GM19455 (cell line): ENCODE measurements at regions not wholly inside any gene's neighbourhood (a gene's known extent, or its start where the extent isn't known, plus 50 kb on each side); places are given as distances from the start of the nearest gene placed in this dataset.

Source experiments
- ATAC-seq: cut with Tn5 transposase; IDR thresholded peaks from one replicate; pipeline ENCODE4 v1.9.1; 2021; ENCODE audit not compliant: unreplicated experiment

DNA sequence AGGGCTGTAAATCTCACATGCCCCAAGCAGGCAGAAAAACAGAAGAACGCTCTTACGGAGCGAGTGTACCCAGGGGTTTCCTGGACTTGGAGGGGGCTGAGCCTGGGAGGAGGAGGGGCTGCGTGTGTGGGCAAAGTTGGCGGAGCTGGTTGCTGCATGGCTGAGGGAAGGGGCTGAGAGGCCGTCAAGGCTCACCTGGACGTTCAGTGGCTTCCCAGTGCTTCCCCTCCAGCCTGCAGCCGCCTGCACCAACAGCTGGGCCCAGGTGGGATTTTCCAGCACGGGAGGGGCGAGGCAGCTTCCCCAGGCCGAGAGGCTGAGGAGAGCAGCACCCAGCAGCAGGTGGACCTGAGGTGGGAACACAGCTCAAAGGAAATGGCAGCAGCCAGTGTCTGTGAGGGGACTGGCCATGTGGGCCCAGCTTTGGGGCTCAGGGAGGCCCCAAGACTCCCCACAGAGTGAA is 70.6 kb upstream of the CTDP1 start:
- ATAC-seq, result no peak

DNA sequence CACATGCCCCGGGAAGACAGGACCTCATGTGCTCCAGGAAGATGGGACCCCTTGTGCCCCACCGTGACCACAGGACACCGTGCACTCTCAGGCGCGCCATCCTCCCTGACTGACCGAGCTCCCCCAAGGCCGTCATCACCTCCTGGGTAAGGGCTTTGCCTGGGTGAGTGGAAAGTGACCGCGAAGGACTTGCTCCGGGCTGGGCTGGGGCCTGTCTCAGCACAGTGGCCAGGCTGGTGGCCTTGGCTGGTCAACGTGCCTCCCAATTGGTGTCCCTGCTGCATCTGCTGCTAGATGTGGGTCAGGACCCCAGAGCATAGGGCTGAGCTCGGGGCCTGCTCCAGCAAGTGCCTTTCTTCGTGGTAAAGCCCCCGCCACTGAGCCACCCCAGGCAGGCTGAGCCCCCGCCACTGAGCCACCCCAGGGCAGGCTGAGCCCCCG is 69.7 kb upstream of the CTDP1 start:
- no peak for ATAC-seq

DNA sequence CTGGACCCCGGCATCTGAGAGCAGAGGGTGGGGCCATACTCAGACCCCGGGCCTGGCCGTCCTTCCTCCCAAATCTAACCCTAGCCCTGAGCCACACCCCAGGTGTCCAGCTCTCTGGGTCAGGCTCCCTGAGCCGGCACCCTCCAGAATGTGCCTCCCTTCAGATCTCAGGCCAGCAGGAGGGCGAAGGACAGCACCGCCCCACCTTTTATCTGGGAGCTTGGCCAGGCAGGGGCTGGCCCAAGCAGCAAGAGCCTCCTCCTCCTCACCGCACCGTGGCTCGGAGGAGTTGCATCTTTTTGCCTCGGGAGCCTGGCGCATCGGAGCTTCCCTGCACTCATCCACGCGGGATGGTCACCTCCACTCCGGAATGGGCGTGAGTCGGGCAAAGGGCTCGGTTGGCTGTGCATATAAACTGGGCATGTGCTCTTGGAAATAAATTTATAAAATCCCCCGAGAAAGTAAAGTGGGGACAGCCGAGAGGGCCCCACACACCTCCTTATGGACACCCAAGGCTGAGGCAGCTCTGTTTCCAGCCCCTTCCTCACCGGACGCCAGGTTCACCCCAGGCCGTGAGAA is 69.1 kb upstream of the CTDP1 start:
- no peak for ATAC-seq

DNA sequence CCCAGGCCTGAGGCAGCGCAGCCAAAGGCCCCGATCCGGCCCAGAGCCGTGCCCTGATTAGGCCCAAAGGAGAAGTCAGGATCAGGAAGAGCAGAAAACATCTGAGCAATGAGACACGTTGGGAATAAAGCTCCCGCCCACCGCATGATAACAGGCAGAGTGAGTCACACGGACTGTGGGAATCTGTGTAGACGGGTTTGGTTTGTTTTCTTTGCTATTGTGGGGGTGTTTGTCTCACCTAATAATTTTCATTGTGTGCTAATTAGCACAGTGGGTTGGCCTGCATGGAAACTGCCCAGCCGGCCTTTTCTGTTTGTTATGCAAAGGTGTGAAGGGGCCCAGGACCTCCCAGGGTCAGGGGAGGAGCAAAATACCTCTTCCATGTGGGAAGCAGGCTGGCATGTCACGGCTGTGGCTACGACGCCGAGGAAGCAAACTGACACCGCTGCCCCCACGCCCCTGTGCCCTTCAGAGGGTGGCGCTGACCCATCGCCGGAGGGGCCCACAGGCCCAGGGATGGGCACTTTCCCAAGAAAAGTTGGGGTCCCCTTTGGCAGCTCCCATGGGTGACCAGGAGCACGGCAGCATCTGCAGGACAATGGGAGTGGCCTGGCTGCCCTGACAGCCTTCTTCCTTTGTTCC is 68.4 kb upstream of the CTDP1 start:
- ATAC-seq, result no peak

DNA sequence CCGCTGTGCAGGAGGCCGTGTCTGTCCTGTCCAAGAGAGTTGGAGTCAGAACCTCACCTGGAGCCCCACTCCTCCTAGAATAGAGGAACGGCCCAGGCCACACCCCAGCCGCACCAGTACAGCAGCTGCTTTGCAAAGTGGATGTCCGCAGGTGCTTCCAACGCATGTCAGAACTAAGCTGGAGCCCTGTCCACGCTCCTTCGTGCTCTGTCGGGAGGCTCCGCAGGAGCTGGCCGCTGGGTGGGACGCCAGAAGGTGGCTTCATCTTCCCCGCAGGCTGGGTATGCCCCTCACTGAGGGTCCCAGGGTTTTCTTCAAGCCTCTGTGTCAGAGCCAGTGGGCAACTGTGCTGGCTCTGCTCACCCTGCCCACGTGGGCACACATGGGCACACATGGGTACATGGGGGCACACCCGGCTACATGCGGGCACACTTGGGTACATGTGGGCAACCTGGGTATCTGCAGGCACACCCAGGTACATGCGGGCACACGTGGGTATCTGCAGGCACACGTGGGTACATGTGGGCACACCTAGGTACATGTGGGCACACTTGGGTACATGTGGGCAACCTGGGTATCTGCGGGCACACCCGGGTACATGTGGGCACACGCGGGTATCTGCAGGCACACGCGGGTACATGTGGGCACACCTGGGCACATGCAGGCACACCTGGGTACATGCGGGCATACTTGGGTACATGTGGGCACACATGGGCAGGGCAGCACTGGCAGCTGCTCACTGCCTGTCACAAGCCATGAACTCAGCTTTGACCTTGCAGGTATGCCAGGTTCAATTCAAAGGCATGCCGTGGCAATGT is 67.1 kb upstream of the CTDP1 start:
- no peak for ATAC-seq

DNA sequence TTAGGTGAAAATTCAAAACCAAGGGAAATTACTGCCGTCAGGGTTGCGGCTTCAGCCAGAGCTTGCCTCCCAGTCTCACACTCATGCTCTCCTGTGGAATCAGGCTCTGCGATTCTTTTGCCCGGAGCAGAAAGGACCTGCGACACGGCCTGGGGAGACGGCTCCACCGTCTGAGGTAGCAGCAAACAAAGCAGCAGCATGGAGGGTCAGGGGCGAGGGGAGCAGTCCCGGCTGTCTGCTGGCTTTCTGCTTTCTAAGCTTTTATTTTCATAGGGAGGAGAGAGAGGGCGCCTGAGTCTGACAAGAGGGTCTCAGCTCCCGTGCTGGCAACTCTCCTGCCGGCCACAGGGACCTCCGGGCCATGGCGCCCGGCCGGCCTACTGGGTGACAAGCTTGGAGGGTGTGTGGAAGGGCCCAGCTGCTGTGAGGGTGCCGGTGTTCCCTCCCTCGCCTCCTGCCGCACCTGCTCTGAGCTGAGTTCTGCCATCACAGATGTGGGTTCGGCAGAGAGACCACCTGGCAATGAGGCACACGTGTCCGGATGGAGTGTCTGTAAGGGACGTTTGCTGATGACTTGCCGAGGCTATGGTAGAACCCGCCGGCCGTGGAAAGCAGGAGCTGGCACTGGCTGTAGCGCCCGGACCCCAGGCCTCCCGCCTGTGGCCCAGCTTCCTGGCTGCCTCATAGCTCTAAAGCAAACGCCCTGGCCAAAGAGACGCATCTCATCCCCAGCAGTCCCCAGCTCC is 66.2 kb upstream of the CTDP1 start:
- ATAC-seq, result no peak

DNA sequence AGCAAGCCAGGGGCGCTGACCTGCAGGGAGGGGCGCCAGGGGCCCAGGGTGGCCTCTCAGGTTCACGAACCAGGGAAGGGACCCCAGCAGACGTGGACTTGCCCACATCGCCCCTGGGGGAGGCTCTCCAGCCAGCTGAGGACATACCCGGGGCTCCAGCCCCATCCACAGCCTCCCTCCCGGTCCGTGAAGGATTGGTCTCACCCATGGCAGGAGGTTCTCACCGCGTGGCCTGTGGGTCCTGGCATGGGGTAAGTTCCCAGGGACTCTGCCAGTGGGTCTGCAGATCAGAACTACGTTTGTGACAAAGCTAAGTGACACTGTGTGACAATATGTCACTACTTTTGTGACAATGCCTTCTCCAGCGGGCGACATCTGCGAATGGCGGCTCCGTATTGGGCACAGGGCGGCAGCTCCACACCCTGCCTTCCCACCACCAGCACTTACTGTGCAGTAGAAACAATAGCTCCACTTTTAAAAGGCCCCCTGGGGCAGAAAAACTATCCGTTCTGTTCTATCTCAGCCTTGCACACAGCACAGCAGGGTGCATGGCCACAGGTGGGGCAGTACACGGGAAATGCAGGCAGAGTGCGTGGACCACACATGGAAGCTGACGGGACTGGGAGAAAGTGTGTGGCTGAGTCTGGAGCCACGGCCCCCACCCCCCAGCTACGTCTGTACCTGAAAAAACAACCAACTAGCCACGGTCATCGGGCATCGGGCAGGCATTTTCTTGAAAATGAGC is 65.2 kb upstream of the CTDP1 start:
- no peak for ATAC-seq

DNA sequence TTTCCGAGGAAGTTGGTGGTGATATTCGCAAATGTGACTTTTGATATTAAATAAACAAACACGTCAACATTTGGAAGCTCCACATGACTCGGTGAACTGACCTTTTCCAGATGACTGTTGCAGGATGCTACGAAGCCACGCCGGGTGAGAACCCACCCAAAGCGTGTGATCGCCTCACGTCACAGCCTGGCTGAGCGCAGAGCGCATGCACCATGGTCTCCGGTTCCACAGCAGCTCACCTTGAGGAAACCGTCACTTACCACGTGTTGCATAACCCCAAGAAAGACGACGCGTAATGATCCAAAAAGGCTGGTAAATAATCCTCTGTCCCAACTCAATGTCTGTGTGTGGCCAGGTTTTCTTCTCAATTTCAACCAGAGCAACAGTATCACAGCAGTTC is 64.5 kb upstream of the CTDP1 start:
- ATAC-seq, result no peak

DNA sequence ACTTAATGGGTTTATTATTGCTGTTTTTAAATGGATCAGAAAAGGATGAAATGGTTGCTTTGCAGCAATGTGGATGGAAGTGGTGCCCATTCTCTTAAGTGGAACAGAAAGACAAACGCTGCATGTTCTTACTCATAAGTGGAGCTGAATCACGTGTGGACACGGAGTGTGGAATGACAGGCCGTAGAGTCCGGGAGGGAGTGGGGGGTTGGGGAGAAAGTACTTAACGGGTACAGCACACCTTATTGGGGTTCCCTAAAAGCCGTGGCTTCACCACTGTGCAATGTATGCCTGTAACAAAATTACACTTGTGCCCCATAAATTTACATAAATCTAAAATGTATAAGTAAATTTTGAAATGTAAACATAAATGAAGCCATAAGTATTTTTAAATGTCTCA is 64.0 kb upstream of the CTDP1 start:
- ATAC-seq, result no peak

DNA sequence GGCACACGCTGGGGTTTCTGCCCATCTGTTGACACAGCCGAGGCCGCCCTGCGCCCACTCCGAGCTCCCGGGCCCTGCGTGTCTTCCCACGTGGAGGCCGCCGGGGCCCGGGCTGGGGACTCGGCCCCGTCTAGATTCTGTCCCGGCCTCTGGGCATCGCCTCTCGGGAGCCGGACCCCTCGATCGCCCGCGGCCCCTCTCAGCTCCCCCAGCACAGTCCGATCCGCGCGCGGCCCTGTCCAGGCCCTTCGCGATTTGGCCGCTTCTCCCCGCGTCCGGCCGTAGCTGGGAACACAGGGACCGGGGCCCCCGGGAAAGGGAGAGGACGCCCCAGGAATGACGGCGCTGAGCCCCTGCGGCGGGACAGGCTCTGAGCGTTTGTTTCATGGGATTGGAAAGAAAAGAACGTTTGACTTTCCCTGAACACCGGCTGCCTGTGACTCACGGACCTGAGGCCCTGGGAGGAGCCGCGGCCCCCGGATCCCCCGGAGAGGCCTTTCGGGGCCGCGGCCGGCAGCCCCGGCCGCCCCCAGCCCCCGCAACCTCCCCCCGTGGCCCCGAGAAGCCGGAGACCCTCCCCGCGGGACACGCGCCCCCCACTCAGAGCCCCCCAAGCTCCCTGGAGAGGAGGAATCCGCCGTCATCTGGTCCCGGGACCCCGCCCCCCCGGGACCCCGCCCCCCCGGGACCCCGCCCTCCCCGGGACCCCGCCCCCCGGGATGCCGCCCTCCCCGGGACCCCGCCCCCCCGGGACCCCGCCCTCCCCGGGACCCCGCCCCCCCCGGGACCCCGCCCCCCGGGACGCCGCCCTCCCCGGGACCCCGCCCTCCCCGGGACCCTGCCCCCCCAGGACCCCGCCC is 62.7 kb upstream of the CTDP1 start:
- ATAC-seq, result no peak

DNA sequence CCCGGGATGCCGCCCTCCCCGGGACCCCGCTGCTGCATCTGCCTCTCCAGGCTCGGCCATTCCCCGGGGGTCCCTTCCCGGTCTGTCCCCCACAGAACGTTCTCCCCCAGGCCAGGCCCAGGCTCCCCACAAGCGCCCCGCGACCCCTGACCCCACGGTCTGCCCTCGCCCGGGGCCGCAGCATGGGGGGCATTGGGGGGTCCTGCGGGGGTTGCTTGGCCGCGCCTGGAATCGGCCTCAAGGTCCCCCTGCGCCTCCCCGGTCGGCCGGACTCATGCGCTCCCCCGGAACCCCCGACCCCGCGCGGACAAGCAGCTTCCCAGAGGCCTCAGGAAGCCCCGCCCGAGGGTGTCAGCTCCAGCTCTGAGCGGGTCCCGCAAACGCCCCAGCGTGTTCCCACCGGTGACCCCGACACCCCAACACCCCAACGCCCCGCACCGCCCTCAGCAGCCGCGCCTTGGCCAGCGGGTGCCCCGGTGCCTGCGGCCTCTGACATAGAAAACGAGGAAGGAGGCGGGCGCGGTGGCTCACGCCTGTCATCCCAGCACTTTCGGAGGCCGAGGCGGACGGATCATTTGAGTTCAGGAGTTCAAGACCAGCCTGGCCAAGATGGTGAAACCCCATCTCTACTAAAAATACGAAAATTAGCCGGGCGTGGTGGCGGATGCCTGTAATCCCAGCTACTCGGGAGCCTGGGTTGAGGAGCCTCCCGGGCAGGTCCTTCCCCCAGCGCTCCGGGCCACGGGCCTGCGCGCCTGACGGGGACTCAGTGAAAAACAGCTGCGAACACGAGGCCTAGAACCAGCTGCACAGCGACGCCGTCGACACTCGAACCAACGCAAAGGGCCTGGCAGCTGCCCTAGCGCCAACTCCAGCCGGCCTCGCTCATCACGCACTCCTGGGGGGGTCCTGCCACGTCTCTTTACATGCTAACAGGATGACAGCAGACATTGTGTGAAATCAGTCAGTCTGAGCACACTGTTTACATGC is 61.8 kb upstream of the CTDP1 start:
- no peak for ATAC-seq

DNA sequence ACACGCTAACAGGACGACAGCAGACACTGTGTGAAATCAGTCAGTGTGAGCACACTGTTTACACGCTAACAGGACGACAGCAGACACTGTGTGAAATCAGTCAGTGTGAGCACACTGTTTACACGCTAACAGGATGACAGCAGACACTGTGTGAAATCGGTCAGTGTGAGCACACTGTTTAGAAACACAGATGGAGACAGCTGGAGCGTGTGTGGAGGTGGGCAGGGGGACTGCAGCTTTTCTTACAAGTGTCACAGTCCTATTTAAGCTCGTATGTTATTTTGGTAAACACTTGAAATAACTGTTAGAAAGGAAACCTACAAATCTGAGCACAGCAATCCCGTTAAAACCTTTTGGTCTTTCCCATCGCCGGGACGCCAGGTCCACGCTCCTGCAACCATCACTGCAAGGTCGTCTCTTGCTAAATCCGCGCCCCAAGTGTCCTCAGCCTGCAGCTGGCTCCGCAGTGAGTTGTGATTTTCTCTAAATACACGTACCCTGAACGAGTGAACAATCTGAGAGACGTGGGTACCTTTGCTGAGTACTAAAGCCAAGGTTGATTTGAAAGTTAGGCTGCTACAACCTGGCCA is 58.9 kb upstream of the CTDP1 start:
- ATAC-seq, result no peak

DNA sequence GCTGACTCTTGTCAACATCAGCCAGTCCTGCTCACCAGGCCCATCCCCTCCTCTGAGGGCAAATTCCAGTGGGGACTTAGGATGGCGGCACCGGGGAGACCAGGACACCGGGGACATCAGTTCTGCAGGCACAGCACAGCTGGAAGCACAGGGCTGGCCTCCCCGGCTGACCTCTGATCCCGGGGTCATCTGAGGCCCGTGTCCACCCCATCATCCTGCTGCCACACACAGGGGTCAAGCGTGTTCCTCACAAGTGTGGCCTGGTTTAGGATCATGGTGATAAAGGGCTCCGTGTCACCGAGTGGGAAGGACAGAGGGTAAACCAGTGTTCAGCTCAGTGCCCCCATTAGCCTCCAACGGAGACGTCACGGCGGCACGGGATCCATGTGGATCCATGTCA is 58.1 kb upstream of the CTDP1 start:
- ATAC-seq, result no peak

DNA sequence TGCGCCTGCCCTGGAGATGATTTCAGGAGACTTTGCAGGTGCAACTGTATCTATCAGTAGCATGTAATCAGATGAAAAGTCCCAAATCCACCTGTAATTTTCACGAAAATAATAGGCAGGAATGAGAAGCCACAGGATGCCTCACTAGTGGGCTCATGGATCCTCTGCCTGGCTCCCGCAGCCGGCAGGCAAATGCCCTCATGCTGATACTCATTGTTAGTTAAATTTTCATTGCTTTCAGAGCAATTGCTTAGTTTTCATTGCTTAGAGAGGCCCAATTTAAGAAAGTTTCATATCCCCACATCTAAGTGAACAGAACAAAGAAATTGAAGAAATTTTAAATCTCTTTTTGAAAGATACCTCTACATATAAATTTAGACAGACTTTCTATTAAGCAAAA is 57.6 kb upstream of the CTDP1 start:
- no peak for ATAC-seq

DNA sequence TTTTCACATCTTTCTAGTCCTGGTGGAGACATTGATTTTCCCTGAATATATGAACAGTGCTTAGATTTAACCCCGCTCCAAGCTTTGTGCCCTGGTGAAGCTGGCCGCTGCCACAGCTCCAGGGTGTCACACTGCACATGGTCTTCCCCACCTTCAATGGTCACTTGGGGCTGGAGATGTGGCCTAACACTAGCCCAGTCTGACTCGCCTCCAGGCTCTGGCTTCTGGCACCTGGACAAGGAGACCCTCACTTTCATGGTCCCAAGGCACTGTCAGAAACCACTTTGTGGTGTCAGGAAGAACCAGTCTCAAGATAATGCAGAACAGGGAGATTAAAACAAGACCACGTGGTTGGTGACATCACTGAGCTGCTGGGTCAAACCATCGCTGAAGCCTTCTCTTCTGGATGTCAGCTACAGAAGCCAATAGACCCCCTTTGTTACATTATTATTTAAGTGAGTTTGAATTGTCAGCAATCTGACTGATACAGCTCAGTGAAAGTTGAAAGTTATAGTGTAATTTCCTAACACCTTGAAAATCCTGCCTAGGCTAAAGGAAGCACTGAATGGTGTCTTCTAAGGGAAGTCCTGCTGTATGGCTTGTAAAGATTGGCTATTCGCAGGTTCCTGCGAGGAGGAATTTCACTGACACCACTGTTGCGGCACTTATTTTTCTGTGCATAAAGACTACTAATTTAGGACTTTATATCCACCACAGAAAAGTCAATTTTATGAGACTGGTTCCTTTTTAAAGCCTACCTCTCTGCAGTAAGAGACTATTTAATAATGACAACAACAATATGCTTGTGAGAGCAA is 55.0 kb upstream of the CTDP1 start:
- ATAC-seq, result peak; percentile 38

DNA sequence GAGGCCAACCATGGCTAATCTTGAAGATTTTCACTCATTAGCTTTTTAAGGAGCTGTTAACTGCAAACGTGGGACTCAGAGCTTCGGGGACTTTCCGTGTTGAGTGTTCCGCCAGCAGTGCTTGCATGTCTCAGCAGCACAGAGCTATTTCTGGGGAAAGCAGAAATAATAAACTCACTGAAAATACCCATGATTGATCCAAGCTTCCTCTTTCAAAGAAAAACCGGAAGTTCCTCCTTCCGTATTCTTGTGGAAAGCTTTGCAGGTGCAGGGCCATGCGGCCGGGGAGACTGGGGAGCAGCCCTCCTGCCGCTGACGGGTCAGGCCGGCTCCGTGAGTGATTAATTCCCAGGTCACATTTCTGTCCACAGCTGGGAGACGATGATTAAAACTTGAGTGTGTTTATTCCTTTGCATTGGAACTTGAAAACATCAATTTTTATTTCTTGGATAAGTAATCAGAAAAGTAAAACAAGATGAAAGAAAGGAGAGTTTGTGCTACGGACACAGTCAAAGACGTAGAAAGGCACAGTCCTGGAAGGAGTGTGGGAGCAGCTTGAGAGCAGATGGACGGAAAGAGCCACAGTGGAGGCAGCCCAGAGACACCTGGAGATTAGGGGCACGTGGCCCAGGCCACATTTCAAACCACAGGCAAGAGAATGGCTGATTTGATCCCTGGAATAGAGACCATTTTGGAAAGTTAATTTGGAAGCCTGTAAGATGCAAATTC is 54.2 kb upstream of the CTDP1 start:
- ATAC-seq, result peak; percentile 55
